Mesodermal cell (in vitro differentiated cells): ENCODE measurements at regions not wholly inside any gene's neighbourhood (a gene's known extent, or its start where the extent isn't known, plus 50 kb on each side); places are given as distances from the start of the nearest gene placed in this dataset.

Source experiments
- H3K27ac ChIP-seq: 2 replicates; pipeline ENCODE4 v1.7.0; 2013; ENCODE audit warnings: mild to moderate bottlenecking, low read depth, low read length, moderate library complexity; ENCODE audit not compliant: severe bottlenecking
- H3K36me3 ChIP-seq: 2 replicates; pipeline ENCODE4 v1.7.1; 2013; ENCODE audit warnings: mild to moderate bottlenecking, low read length, moderate library complexity; ENCODE audit not compliant: control insufficient read depth, insufficient read depth
- H3K4me1 ChIP-seq: one replicate; pipeline ENCODE4 v1.7.1; 2013; ENCODE audit warnings: mild to moderate bottlenecking, low read length; ENCODE audit not compliant: insufficient read depth, control insufficient read depth, poor library complexity, severe bottlenecking
- H3K4me3 ChIP-seq: 2 replicates; pipeline ENCODE4 v1.7.0; 2013; ENCODE audit warnings: low read length, control low read depth, mild to moderate bottlenecking; ENCODE audit not compliant: insufficient read depth, poor library complexity, severe bottlenecking; ENCODE audit errors: extremely low read depth
- H3K9me3 ChIP-seq: 2 replicates; pipeline ENCODE4 v1.7.1; 2013; ENCODE audit warnings: mild to moderate bottlenecking, low read length, moderate library complexity; ENCODE audit not compliant: control insufficient read depth
- WGBS, 2 experiments: methylation state at CpG; one replicate each; pipeline ENCODE4 v1.1.5; 2013; ENCODE audit warnings: missing lambda C conversion rate in 2 of 2; ENCODE audit not compliant: insufficient coverage in 2 of 2; 5-methylcytosine and 5-hydroxymethylcytosine counted together

DNA sequence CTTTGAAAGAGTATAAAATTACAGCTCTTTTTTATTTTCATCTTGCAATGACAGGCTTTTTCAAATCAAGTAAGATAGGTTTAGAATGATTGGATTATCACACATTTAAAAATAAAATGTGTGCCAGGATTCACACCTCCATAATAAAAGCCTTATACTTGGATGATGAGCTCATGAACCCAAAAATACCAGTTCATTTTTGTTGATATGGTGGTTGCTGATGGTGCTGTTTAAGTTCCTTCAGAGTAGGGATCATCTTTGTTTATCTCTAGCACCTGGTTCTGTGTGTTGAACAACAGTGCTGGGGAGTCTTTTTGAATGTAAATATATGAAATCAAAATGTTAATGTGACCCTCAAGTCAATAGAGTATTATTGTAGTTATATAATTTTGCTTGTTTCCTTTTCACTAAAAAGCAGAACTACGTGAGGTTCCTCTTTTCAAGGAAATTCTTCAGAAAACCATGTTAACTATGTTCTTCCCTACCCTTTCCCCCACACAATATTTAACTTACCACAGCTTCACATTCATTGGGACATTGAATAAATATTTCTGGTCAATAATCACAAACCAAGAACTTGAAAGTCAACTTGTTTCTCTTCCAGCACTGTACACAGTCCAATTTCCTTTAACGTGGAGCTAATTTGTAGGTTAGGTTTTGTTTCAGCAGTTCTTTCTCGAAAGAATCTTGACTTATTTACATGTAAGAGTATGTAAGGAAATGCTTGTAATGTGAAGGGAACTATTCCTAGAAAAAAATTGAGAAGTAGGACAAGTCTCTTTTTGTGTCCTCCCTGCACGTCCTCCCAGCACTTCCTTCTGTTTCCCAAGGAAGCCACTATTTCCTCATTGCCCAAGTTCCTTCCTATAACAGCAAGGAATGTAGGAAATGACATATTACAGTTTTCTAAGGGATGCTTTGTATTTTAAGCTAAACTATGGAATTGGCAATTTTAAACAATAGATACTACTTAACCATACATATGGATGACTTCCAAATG lies 945.9 kb upstream of the CITED2 start:
- no peak overlapping the region for H3K4me3 ChIP-seq
- H3K4me1 ChIP-seq = no peaks in the 10 kb centered on the region
- H3K27ac ChIP-seq = no peak overlapping the region
- H3K36me3 ChIP-seq = no peaks in the 10 kb centered on the region
- WGBS, 2 experiments = 100% methylated on average over 1 of the region's 4 CpGs; no CpG with 5 or more reads in 1 of the 2 experiments
- no peaks in the 10 kb centered on the region for H3K9me3 ChIP-seq

DNA sequence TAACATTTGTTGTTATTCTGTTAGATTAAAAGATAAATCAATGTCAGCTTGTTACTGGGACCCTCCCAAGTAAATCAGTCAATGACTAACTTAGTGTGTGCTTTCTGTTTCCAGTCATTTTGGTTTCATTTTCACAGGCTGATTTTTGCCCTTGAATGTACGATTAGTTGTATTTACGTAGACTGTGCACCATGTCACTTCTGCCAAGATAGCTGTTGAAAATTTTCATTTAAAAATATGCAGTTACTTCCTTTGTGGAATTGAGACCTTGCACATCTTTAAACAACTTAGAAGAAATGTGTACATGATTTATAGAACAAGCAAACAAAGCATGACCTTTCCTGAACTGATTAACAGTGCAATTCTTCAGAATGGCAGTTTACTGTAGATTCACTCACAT lies 944.8 kb upstream of the CITED2 start:
- no peak overlapping the region for H3K4me3 ChIP-seq
- no peaks in the 10 kb centered on the region for H3K36me3 ChIP-seq
- no peak overlapping the region for H3K27ac ChIP-seq
- H3K4me1 ChIP-seq = no peaks in the 10 kb centered on the region
- WGBS, 2 experiments = 90% methylated on average over 2 of the region's 2 CpGs; no CpG with 5 or more reads in 1 of the 2 experiments
- H3K9me3 ChIP-seq = no peaks in the 10 kb centered on the region

DNA sequence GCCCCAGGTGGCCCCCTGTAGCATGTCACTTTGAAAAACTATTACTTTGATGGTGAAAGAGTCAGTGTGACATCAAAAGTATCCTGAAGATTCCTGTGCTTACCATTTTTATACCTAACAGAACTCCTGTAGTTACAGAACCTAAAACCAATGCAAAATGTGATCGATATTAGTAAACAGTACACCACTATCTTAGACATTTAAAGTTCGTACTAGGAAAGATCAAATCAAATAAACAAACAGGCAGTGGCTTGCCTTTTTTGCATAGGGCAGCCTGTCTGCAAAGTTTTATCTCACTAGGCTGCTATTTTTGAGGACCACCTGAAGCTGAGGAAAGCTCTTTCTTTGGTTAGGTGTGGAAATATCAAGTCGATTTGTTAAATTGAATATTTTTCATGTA lies 944.0 kb upstream of the CITED2 start:
- Histone ChIP-seq H3K27ac (no peak overlapping the region), H3K4me3 (no peak overlapping the region), H3K36me3 (no peaks in the 10 kb centered on the region), H3K4me1 (no peaks in the 10 kb centered on the region), H3K9me3 (no peaks in the 10 kb centered on the region)
- 83 to 100% methylated on average over 1 to 2 of the region's 3 CpGs for WGBS, 2 experiments

DNA sequence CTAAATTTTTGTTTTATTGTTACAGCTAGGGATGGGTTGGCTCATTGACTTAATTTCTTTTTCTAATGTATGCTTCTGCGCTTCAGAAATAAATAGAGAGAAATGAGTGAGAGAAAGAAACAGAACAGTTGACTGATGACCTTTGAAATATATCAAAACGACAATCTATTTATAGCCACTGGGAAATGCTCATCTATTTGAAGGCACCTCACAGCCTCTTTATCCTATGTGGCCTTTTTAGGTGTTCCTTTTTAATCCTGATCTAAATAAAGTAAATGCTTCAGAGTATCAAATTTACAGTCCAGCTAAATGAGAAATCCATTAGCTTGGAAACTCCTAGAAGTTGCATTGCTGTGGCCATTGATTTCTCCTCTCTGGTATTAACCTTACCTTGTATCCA lies 943.5 kb upstream of the CITED2 start:
- Histone ChIP-seq H3K4me1 (no peaks in the 10 kb centered on the region), H3K27ac (no peak overlapping the region), H3K9me3 (no peaks in the 10 kb centered on the region), H3K36me3 (no peaks in the 10 kb centered on the region), H3K4me3 (no peak overlapping the region)
- WGBS, 2 experiments = 100% methylated on average over 1 of the region's 2 CpGs; no CpG with 5 or more reads in 1 of the 2 experiments

DNA sequence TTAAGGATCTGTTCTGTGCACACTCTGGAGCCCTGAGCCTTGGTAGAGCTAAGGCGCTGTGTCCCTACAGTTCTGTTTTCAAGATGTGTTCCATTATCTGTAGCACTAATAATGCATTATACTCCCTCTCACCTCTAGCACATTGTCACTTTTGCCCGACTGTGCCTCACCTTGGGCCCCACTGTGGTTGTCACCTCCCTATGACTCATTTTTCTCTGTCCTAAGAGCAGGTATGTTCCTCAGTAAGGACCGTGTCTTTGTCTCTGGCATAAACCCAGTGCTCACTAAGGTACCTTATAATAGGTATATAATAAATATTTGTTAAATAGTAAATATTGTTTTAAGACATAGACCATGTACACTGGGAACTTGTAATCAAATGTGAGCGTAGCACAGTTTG lies 942.5 kb upstream of the CITED2 start:
- Histone ChIP-seq H3K9me3 (no peaks in the 10 kb centered on the region), H3K36me3 (no peaks in the 10 kb centered on the region)
- 83 to 85% methylated on average over 2 of the region's 4 CpGs for WGBS, 2 experiments

DNA sequence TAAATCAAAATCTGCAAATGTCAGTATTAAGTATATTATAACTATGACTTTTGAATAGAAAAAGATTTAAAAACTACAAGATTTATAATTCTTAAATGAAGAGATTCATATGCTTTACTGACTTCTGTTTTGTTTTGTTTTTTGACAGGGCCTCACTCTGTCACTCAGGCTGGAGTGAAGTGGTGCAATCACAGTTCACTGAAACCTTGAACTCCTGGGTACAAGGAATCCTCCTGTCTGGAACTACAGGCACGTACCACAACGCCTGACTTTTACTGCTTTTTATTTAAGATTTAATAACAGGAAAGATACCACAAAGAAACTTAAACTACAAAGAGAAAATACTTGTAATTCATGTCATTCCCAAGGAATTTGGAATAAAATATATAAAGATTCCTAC lies 940.2 kb upstream of the CITED2 start:
- Histone ChIP-seq H3K9me3 (no peaks in the 10 kb centered on the region), H3K36me3 (no peaks in the 10 kb centered on the region), H3K4me1 (no peaks in the 10 kb centered on the region), H3K4me3 (no peak overlapping the region), H3K27ac (no peak overlapping the region)
- no CpG with 5 or more reads among the region's 2 CpGs for WGBS, 2 experiments

More for the DNA sequence above, 942.5 kb upstream of the CITED2 start:
- H3K4me3 ChIP-seq = no peak overlapping the region
- H3K27ac ChIP-seq = no peak overlapping the region
- no peaks in the 10 kb centered on the region for H3K4me1 ChIP-seq

DNA sequence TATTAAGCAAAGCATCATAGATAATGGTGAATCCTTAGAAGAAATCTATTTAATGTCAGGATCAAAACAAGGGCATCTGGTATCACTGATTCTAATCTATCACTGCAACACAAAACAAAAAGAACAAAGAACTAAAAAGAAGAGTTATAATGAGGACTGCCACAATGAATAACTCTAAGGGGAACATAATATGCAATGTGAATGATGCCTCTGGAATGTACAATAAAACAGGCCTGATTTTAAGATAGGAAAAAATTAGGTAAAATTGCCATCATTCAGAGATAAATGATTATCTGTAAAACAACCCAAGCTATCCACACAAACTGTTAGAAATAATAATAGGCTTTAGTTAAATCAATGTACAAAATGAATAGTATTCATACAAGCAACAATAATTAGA lies 936.7 kb upstream of the CITED2 start:
- no peaks in the 10 kb centered on the region for H3K9me3 ChIP-seq
- no peak overlapping the region for H3K27ac ChIP-seq
- no peaks in the 10 kb centered on the region for H3K36me3 ChIP-seq
- H3K4me1 ChIP-seq = no peaks in the 10 kb centered on the region
- H3K4me3 ChIP-seq = no peak overlapping the region

DNA sequence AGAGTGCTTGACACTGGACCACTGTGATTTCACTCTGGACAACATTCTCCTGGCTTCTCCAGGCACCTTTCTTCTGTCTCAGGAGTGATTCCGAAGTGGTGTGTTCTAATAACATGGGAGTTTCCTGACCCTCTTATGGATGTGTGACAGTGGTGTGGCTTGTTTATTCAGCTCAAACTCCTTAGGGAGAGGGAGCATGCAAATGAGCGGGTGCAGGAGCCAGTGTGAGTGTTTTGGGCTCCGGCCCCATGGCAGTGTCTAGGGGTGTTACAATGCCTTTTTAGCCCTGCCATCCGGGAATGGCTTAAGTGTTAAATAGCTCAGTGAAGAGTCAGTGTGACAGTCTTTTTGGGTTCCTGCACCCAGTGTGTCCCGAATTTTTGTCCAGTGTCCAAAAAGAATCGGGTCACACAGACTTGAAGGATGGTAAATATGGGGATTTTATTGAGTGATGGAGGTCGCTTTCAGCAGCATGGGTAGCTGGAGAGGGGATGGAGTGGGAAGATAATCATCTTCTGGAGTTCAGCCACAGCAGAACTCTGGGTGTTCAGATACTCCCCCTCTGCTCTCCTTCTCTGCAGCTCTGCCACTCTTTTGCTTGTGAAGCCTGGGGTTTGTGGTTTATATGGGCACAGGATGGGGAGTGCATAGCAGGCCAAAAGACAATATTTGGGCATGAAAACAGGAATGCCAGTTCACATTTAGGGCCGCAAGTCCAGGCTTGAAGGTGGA lies 928.9 kb upstream of the CITED2 start:
- H3K27ac ChIP-seq = no peak overlapping the region
- no peaks in the 10 kb centered on the region for H3K36me3 ChIP-seq
- 85 to 86% methylated on average over 6 to 7 of the region's 8 CpGs for WGBS, 2 experiments
- no peaks in the 10 kb centered on the region for H3K9me3 ChIP-seq
- no peak overlapping the region for H3K4me3 ChIP-seq
- no peaks in the 10 kb centered on the region for H3K4me1 ChIP-seq

DNA sequence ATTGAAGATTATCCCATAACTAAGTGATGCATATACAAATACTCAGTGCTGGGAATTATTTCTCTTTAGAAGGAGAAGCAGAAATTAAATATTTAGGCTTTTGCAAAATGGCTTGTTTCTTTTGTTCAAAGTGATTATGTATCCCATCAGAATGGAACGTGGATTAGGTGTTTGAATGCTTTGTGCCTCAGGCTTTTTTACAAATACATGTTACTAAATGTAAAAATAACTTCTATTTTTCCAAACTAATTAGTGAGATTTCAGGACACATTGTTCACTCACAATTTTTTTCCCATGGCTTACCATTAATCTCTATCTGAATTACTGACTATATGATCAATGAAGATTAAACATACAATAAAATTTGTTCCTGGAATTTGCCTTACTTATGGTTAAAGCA lies 925.9 kb upstream of the CITED2 start:
- Histone ChIP-seq H3K4me3 (no peak overlapping the region), H3K4me1 (no peaks in the 10 kb centered on the region), H3K36me3 (no peaks in the 10 kb centered on the region), H3K27ac (no peak overlapping the region), H3K9me3 (no peaks in the 10 kb centered on the region)
- WGBS, 2 experiments = no CpG with 5 or more reads among the region's 1 CpG

DNA sequence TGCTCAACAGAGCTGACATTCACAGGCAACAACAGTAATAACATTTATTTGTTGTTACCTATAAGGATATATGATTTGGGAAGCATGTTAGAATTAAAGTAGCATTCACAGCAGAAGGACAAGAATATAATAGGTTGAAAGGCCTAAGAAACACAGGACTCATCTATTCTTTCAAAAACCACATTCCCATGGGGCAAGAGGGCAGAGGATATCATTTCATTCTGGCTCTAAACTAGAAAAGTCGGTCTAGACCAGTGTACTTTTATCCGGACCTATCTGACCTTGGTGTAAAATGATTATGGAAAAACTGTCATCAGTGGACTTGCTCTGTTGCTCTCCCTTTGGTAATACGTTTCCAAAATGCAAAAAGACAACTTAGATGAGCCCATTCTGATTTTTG lies 914.7 kb upstream of the CITED2 start:
- Histone ChIP-seq H3K4me3 (no peak overlapping the region), H3K9me3 (no peaks in the 10 kb centered on the region), H3K4me1 (no peaks in the 10 kb centered on the region), H3K36me3 (no peaks in the 10 kb centered on the region), H3K27ac (no peak overlapping the region)
- 75 to 91% methylated on average over 2 to 3 of the region's 3 CpGs for WGBS, 2 experiments
